ENCODE measurements at regions not wholly inside any gene's neighbourhood (a gene's known extent, or its start where the extent isn't known, plus 50 kb on each side); places are given as distances from the start of the nearest gene placed in this dataset.
A peak's percentile ranks its signal among the peaks of the same experiment; 100 is the strongest.
"Not testable (repeated sequence)": the region's sequence is repeated elsewhere in the genome, so short reads cannot be mapped to it uniquely, and the experiment has no call there.

DNA sequence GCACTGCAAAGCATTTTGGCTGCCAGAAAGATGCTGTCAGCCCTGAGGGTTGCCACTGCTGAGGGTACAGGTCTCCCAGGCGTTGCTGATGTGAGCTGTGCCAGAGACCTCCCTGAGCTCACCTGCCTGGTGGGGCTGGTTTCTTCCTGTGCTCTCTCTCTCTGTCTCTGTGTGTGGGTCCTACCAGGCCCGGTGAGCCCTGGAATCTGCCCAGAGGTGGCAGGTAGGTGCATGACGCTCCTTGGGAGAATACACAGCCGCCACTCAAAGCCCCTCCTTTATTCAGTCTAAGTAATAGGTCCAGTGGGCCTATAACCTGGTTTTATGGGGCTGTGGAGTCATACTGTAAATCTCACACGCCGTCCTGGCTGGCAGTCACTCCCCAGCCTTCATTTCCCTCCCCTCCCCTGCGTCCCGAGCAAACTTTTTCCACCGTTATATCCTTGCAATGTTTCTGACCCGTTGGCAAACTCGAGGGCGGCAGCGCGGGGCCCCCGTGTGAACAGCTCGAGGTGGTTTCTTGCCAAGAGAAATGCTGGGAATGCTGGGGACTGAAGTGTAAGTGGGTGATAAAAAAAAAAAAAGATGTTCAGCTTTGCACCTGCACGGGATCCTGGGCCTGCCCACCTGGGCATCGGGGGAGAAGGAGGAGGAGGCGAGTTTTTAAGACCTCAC lies 245.9 kb downstream of the CRLF2 start:
- Mint-ChIP-seq H3K36me3 (ENCODE audit: low read depth) (no peaks in the 10 kb centered on the region), H3K4me3 (no peak overlapping the region), H3K27ac (peak overlapping the region; percentile 80), H3K27me3 (ENCODE audit: low read depth, poor library complexity) (peaks cover 4% of the 10 kb centered on the region), H3K9me3 (no peaks in the 10 kb centered on the region), H3K4me1 (peaks cover 34% of the 10 kb centered on the region)
- DNase-seq: no peak
- no peak for TF ChIP-seq CTCF (IDR thresholded peaks at IDR 0.05)

GRCh38 chrX:964831-965416 lies 247.5 kb downstream of the CRLF2 start:
- DNase-seq: no peak
- Mint-ChIP-seq H3K36me3 (ENCODE audit: low read depth) (no peaks in the 10 kb centered on the region), H3K9me3 (no peaks in the 10 kb centered on the region), H3K27ac (no peak overlapping the region), H3K27me3 (ENCODE audit: low read depth, poor library complexity) (peaks cover 8% of the 10 kb centered on the region), H3K4me3 (peak overlapping the region; percentile 26), H3K4me1 (peaks cover 46% of the 10 kb centered on the region)
- TF ChIP-seq CTCF (IDR thresholded peaks at IDR 0.05): no peak

- no peaks in the 10 kb centered on the region for H3K36me3 Mint-ChIP-seq (ENCODE audit: low read depth)
- peaks cover 6% of the 10 kb centered on the region for H3K9me3 Mint-ChIP-seq
- no peak for DNase-seq
- no peak overlapping the region for H3K4me3 Mint-ChIP-seq
- peaks cover 47% of the 10 kb centered on the region for H3K4me1 Mint-ChIP-seq
- H3K27me3 Mint-ChIP-seq (ENCODE audit: low read depth, poor library complexity): peaks cover 3% of the 10 kb centered on the region
- TF ChIP-seq CTCF (IDR thresholded peaks at IDR 0.05): no peak
- no peak overlapping the region for H3K27ac Mint-ChIP-seq
Observed at GRCh38 chrX:960821-961220, 251.6 kb downstream of the CRLF2 start.

DNA sequence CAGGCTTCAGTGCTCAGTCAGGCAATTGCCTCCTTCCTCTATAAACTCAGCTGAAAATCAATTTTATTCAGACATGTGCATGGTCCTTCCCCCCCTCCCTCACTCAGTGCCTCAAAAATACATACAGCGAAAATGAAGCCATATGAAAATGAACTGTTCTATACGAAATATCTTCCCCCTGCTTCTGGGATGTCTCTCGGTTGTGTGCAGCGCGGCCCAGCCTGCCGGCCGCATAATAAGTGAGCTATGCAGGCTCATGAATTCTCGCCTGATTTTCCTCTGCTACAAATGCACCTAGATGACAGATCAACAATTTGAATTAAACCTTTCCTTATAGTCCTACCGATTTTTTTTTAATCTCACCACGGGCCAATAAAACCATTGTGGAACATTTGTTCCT lies 252.9 kb downstream of the CRLF2 start:
- H3K9me3 Mint-ChIP-seq: peaks cover 6% of the 10 kb centered on the region
- peak overlapping the region; percentile 23 for H3K4me3 Mint-ChIP-seq
- peak overlapping the region; percentile 40 for H3K27ac Mint-ChIP-seq
- no peak for TF ChIP-seq CTCF (IDR thresholded peaks at IDR 0.05)
- H3K36me3 Mint-ChIP-seq (ENCODE audit: low read depth): no peaks in the 10 kb centered on the region
- peaks cover 37% of the 10 kb centered on the region for H3K4me1 Mint-ChIP-seq
- no peak for DNase-seq
- H3K27me3 Mint-ChIP-seq (ENCODE audit: low read depth, poor library complexity): peaks cover 3% of the 10 kb centered on the region

DNA sequence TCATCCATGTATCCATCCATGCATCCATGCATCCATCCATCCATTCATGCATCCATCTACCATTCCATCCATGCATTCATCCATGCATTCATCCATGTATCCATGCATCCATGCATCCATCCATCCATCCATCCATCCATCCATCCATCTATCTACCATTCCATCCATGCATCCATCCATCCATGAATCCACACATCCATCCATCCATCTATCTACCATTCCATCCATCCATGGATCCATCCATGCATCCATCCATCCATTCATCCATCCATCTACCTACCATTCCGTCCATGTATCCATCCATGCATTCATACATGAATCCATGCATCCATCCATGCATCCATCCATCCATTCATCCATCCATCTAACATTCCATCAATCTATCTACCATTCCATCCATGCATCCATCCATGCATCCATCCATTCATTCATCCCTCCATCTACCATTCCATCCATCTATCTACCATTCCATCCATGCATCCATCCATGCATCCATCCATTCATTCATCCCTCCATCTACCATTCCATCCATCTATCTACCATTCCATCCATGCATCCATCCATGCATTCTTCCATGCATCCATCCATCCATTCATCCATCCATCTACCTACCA lies 257.2 kb downstream of the CRLF2 start:
- peaks cover 24% of the 10 kb centered on the region for H3K4me1 Mint-ChIP-seq
- H3K27ac Mint-ChIP-seq; H3K27me3 Mint-ChIP-seq (ENCODE audit: low read depth, poor library complexity); DNase-seq; H3K4me3 Mint-ChIP-seq; H3K36me3 Mint-ChIP-seq (ENCODE audit: low read depth); H3K9me3 Mint-ChIP-seq: not testable (repeated sequence)

DNA sequence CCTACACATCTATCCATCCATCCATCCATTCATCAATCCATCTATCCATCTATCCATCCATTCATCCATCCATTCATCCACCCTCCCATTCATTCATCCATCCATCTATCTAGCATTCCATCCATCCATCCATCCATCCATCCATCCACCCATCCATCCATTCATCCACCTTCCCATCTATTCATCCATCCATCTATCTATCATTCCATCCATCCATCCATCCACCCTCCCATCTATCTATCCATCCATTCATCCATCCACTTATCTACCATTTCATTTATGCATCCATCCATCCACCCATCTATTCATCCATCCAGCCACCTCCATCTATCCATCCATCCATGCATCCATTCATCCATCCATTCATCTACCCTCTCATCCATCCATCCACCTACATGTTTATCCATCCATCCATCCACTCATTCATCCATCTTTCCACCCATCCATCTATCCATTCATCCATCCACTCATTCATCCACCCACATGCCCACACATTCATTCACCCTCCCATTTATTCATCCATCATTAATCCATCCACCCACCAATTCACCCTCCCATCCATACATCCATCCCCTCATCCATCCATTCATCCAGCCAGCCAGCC lies 258.5 kb downstream of the CRLF2 start:
- H3K27ac Mint-ChIP-seq: no peak overlapping the region
- H3K4me1 Mint-ChIP-seq: peaks cover 11% of the 10 kb centered on the region
- TF ChIP-seq CTCF (IDR thresholded peaks at IDR 0.05): no peak
- DNase-seq: no peak
- H3K27me3 Mint-ChIP-seq (ENCODE audit: low read depth, poor library complexity): peaks cover 2% of the 10 kb centered on the region
- peaks cover 6% of the 10 kb centered on the region for H3K9me3 Mint-ChIP-seq
- H3K4me3 Mint-ChIP-seq: no peak overlapping the region
- H3K36me3 Mint-ChIP-seq (ENCODE audit: low read depth): no peaks in the 10 kb centered on the region
